ENCODE measurements at regions not wholly inside any gene's neighbourhood (a gene's known extent, or its start where the extent isn't known, plus 50 kb on each side); places are given as distances from the start of the nearest gene placed in this dataset.

DNA sequence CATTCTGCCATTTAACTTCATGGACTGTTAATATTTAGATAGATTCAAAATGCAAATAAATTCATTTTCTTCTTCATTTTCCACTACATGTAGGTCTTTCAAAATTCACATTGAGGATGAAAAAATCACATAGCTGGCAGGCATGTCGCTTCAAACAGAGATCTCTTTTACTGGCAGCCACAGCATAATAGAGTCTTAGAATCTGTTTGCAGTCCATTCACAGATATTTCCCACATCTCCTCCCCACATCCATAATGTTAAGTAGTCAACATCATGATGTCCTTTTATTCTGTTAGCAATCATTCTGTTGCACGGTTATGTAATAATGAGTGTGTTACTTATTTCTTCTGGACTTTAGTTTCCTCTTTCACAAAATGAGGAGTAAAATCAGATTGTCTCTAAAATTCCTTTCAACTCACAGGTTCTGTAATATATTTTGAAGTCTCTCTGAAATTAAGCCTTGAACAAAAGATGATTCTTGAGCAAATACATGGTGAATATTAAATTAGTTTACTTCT lies 257.5 kb upstream of the SNX7 start:
- H3K27ac ChIP-seq (ENCODE audit: low read depth in 1 of 2, low read length in 1 of 2), result no peak overlapping the region

DNA sequence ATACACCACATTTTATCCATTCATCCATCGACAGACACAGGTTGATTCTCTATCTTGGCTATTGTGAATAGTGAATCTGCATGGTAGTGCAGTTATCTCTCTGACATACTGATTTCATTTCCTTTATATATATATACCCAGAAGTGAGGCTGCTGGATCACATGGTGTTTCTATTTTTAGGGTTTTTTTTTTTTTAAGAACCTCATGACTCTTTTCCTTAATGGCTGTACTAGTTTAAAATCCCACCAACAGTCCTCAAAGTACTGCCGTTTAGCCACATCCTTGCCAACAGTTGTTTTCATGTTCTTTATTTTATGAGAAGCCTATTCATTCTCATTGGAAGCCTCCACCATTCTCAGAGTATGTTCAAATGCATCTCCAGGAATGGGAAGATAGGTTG lies 258.7 kb upstream of the SNX7 start:
- WGBS, 2 donors, result 37 to 47% methylated on average over 2 of the region's 2 CpGs

More for the DNA sequence above, 257.5 kb upstream of the SNX7 start:
- Histone ChIP-seq H3K36me3 (ENCODE audit: control insufficient read depth in 4 of 4, insufficient read depth in 4 of 4, low read length in 4 of 4) (no peaks in the 10 kb centered on the region), H3K4me1 (ENCODE audit: control insufficient read depth in 5 of 5, insufficient read depth in 5 of 5, low read length in 5 of 5) (peaks cover 0 to 21% (median 1%) of the 10 kb centered on the region in 5 donors), H3K4me3 (no peak overlapping the region), H3K27me3 (ENCODE audit: control insufficient read depth in 3 of 3, insufficient read depth in 3 of 3, low read length in 2 of 3) (no peaks in the 10 kb centered on the region), H3K9ac (ENCODE audit: insufficient read depth in 1 of 2, low read length in 2 of 2) (no peak overlapping the region), H3K9me3 (ENCODE audit: control insufficient read depth in 4 of 4, insufficient read depth in 3 of 4, low read length in 3 of 4) (no peaks in the 10 kb centered on the region)
- ATAC-seq (ENCODE audit: insufficient read depth, low FRiP score), result no peak
- TF ChIP-seq, protein P1, sequence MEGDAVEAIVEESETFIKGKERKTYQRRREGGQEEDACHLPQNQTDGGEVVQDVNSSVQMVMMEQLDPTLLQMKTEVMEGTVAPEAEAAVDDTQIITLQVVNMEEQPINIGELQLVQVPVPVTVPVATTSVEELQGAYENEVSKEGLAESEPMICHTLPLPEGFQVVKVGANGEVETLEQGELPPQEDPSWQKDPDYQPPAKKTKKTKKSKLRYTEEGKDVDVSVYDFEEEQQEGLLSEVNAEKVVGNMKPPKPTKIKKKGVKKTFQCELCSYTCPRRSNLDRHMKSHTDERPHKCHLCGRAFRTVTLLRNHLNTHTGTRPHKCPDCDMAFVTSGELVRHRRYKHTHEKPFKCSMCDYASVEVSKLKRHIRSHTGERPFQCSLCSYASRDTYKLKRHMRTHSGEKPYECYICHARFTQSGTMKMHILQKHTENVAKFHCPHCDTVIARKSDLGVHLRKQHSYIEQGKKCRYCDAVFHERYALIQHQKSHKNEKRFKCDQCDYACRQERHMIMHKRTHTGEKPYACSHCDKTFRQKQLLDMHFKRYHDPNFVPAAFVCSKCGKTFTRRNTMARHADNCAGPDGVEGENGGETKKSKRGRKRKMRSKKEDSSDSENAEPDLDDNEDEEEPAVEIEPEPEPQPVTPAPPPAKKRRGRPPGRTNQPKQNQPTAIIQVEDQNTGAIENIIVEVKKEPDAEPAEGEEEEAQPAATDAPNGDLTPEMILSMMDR (IDR thresholded peaks at IDR 0.05; ENCODE audit: control extremely low read depth, extremely low read depth), result no peak
- WGBS, 2 donors, result 52 to 64% methylated on average over 2 of the region's 2 CpGs
- DNase-seq, result peak in 2 of 3 donors; percentile 22 to 39

DNA sequence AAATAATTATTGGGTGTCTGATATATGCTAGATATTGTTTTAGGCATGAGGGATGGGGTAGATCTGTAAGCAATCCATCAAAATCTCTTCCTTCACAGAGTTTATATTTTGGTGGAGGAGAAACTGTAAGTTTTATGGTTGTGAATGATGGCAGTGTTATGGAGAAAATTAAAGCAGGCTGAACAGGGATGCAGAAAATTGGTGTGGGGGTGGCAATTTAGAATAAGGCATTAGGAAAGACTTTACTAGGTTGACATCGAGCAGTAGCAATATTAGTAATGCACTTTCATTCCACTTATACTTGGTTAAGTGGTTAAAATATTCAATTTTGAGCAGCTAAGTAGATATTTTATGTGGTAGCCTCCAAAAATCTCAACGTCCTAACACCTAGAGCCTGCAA lies 261.1 kb upstream of the SNX7 start:
- WGBS, 2 donors, result 74 to 92% methylated on average over 2 of the region's 2 CpGs
- ATAC-seq (ENCODE audit: insufficient read depth, low FRiP score), result no peak

More for the DNA sequence above, 258.7 kb upstream of the SNX7 start:
- H3K9me3 ChIP-seq (ENCODE audit: control insufficient read depth in 4 of 4, insufficient read depth in 3 of 4, low read length in 3 of 4), result no peaks in the 10 kb centered on the region
- no peak overlapping the region for H3K27ac ChIP-seq (ENCODE audit: low read depth in 1 of 2, low read length in 1 of 2)
- ATAC-seq (ENCODE audit: insufficient read depth, low FRiP score), result no peak
- H3K36me3 ChIP-seq (ENCODE audit: control insufficient read depth in 4 of 4, insufficient read depth in 4 of 4, low read length in 4 of 4), result no peaks in the 10 kb centered on the region
- no peak overlapping the region for H3K4me3 ChIP-seq
- DNase-seq, result no peak
- H3K27me3 ChIP-seq (ENCODE audit: control insufficient read depth in 3 of 3, insufficient read depth in 3 of 3, low read length in 2 of 3), result no peaks in the 10 kb centered on the region
- no peak overlapping the region for H3K9ac ChIP-seq (ENCODE audit: insufficient read depth in 1 of 2, low read length in 2 of 2)
- TF ChIP-seq, protein P1 (IDR thresholded peaks at IDR 0.05; ENCODE audit: control extremely low read depth, extremely low read depth), result no peak
- peaks cover 0 to 21% (median 1%) of the 10 kb centered on the region in 5 donors for H3K4me1 ChIP-seq (ENCODE audit: control insufficient read depth in 5 of 5, insufficient read depth in 5 of 5, low read length in 5 of 5)

More for the DNA sequence above, 261.1 kb upstream of the SNX7 start:
- TF ChIP-seq, protein P1 (IDR thresholded peaks at IDR 0.05; ENCODE audit: control extremely low read depth, extremely low read depth), result no peak
- no peaks in the 10 kb centered on the region for H3K36me3 ChIP-seq (ENCODE audit: control insufficient read depth in 4 of 4, insufficient read depth in 4 of 4, low read length in 4 of 4)
- H3K27ac ChIP-seq (ENCODE audit: low read depth in 1 of 2, low read length in 1 of 2), result no peak overlapping the region
- no peak overlapping the region for H3K4me3 ChIP-seq
- peaks cover 0 to 16% (median 1%) of the 10 kb centered on the region in 5 donors for H3K4me1 ChIP-seq (ENCODE audit: control insufficient read depth in 5 of 5, insufficient read depth in 5 of 5, low read length in 5 of 5)
- no peaks in the 10 kb centered on the region for H3K9me3 ChIP-seq (ENCODE audit: control insufficient read depth in 4 of 4, insufficient read depth in 3 of 4, low read length in 3 of 4)
- H3K9ac ChIP-seq (ENCODE audit: insufficient read depth in 1 of 2, low read length in 2 of 2), result no peak overlapping the region
- H3K27me3 ChIP-seq (ENCODE audit: control insufficient read depth in 3 of 3, insufficient read depth in 3 of 3, low read length in 2 of 3), result no peaks in the 10 kb centered on the region
- DNase-seq, result no peak
